Right lobe of liver (tissue), 6 donors: ENCODE measurements at regions not wholly inside any gene's neighbourhood (a gene's known extent, or its start where the extent isn't known, plus 50 kb on each side); places are given as distances from the start of the nearest gene placed in this dataset.

Experiments used
- ATAC-seq, 4 donors: fragments of 200-7000 bp; cut with Tn5 transposase; one replicate each; pipeline ENCODE4 v1.9.1; 2020; ENCODE audit warnings: mild to moderate bottlenecking in 4 of 4, moderate library complexity in 4 of 4
- DNase-seq, 3 donors: peaks; one replicate each; pipeline ENCODE4 v3.0.0-alpha.2; 2020
- H3K27ac ChIP-seq, 3 donors: fragments of 200-600 bp; one replicate each; pipeline ENCODE4 v1.8.0; 2022
- H3K27me3 ChIP-seq, 2 donors: fragments of 200-600 bp; one replicate each; pipeline ENCODE4 v1.8.0; 2022
- H3K36me3 ChIP-seq, 4 donors: fragments of 200-600 bp; sonication (generic) in 1 of 4; one replicate each; pipeline versions ENCODE4 v1.5.1 to v1.8.0; 2017 to 2022; ENCODE audit warnings: control low read depth in 1 of 4
- H3K4me1 ChIP-seq, 4 donors: fragments of 200-600 bp; sonication (generic) in 1 of 4; one replicate each; pipeline versions ENCODE4 v1.5.1 to v1.8.0; 2017 to 2022; ENCODE audit warnings: control low read depth in 1 of 4
- H3K4me3 ChIP-seq, 3 donors: fragments of 200-600 bp; one replicate each; pipeline ENCODE4 v1.8.0; 2022
- H3K9me3 ChIP-seq, 4 donors: fragments of 200-600 bp; sonication (generic) in 1 of 4; one replicate each; pipeline versions ENCODE4 v1.5.1 to v1.8.0; 2017 to 2022; ENCODE audit warnings: control low read depth in 1 of 4
- POLR2A ChIP-seq: fragments of 450-650 bp; IDR thresholded peaks from one replicate; pipeline ENCODE4 v1.6.1; 2017; ENCODE audit warnings: antibody characterized with exemption, mild to moderate bottlenecking
- WGBS: methylation state at CpG from one replicate; pipeline ENCODE4 v1.1.6; 2018; ENCODE audit warnings: low coverage, low lambda C conversion rate; ENCODE audit not compliant: insufficient coverage; ENCODE audit errors: missing lambda C conversion rate; 5-methylcytosine and 5-hydroxymethylcytosine counted together
- intact Hi-C, 2 donors: fragments of 100-400 bp; cut with DNase I; formaldehyde crosslinking; loops; one replicate each; pipeline versions ENCODE4 v1.11.2 to v1.14.1; 2022
- TF ChIP-seq, protein P1 (sequence below), 4 donors: fragments of 200-600 bp in 3 of 4; fragments of 450-650 bp in 1 of 4; IDR thresholded peaks; one replicate each; pipeline versions ENCODE4 v1.5.1 to v1.8.0; 2016 to 2022; ENCODE audit warnings: antibody characterized with exemption in 4 of 4, mild to moderate bottlenecking in 2 of 4
- donor health status: DM: no; HTN: yes; CAD: no.
- donor health status: DM: no; HTN: no; CAD: no.
- donor health status: DM: no; HTN: no; CAD: no.
- donor health status: DM: no; HTN: yes; CAD: no.
- donor health status: DM: no; HTN: yes; CAD: no.

DNA sequence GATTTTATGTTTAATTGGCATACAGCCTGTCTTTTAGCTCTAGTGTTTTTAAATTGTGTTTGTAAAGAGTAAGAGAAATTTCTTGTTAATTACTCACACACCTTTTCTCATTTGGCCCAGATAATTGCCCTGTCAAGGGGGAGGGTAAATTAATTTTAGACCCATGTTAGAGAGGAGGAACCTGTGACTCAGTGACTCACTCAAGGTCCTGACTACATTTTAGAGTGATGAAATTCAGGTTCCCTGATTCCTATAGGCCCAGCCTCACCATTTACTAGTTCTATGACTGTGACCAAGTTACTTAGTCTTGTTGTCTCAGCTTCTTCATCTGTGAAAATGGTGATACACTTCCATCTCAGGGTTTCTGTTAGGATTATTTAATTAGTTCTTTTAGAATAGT, 125.2 kb upstream of the DPH6 start:
- no peaks in the 10 kb centered on the region for H3K27me3 ChIP-seq
- TF ChIP-seq, protein P1, sequence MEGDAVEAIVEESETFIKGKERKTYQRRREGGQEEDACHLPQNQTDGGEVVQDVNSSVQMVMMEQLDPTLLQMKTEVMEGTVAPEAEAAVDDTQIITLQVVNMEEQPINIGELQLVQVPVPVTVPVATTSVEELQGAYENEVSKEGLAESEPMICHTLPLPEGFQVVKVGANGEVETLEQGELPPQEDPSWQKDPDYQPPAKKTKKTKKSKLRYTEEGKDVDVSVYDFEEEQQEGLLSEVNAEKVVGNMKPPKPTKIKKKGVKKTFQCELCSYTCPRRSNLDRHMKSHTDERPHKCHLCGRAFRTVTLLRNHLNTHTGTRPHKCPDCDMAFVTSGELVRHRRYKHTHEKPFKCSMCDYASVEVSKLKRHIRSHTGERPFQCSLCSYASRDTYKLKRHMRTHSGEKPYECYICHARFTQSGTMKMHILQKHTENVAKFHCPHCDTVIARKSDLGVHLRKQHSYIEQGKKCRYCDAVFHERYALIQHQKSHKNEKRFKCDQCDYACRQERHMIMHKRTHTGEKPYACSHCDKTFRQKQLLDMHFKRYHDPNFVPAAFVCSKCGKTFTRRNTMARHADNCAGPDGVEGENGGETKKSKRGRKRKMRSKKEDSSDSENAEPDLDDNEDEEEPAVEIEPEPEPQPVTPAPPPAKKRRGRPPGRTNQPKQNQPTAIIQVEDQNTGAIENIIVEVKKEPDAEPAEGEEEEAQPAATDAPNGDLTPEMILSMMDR (IDR thresholded peaks at IDR 0.05) = no peak
- no peak for TF ChIP-seq POLR2A

DNA sequence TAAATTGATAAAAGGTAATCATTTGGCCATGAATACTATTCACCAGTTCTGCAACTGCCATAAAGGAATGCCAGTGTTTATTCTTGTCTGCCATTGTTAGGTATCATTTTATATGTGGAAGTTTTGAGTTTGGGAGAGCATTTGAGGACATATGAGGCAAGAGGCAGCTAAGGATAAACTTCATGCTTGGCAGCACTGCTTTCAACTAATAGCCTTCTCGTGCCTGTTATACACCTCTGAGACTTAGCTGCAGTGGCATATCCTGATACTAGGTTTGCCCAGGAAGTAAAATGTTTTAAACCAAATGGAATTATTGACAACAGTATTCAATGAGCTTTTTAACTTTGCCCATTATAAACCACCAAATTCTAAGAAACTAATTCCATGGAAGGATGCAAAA, 126.0 kb upstream of the DPH6 start:
- H3K4me3 ChIP-seq = no peak overlapping the region
- no peak for TF ChIP-seq POLR2A
- TF ChIP-seq, protein P1 (IDR thresholded peaks at IDR 0.05) = no peak
- intact Hi-C loops = no loop called here
- 70% methylated on average over 1 of the region's 1 CpG for WGBS
- H3K36me3 ChIP-seq = no peaks in the 10 kb centered on the region
- no peak for DNase-seq
- peaks cover 0 to 5% (median 0%) of the 10 kb centered on the region in 4 donors for H3K4me1 ChIP-seq
- no peaks in the 10 kb centered on the region for H3K9me3 ChIP-seq
- no peak for ATAC-seq
- no peak overlapping the region for H3K27ac ChIP-seq
- no peaks in the 10 kb centered on the region for H3K27me3 ChIP-seq

More for the DNA sequence above, 125.2 kb upstream of the DPH6 start:
- H3K36me3 ChIP-seq = no peaks in the 10 kb centered on the region
- no peak for DNase-seq
- no peaks in the 10 kb centered on the region for H3K9me3 ChIP-seq
- ATAC-seq = no peak
- intact Hi-C loops = no loop called here
- no peak overlapping the region for H3K4me3 ChIP-seq
- peaks cover 0 to 5% (median 0%) of the 10 kb centered on the region in 4 donors for H3K4me1 ChIP-seq
- H3K27ac ChIP-seq = no peak overlapping the region

DNA sequence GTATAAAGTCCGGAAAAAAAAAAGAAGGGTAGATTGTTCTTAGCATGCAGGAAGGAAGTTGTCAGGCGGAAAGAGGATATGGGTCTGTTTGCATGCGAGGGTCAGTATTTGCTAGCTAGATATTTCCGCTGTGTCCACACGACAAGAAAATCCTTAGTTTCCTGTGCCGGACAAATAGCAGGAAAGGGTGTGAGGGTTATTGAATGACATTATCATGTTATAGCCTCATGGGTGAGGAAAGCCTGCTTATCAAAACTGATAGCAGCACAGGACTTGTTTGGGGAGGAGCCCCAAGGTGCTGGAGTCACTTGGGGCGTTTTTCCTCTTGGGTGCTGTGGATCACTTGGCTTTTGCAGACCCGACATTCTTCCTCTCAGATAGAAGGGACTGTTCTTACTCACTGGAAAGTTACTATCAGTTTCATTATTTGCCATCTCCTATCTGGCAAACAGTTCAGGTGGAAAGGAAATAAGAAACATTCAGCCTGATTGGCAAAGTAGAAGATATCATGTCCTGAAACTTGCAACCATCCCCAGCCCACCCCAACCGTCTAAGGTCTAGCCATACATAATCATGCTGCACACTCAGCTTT, 127.2 kb upstream of the DPH6 start:
- TF ChIP-seq, protein P1 (IDR thresholded peaks at IDR 0.05) = no peak
- TF ChIP-seq POLR2A = no peak
- ATAC-seq = peak; percentile 75 to 87 (median 81)
- no peaks in the 10 kb centered on the region for H3K27me3 ChIP-seq
- peak overlapping the region in 2 of 3 donors; percentile 4 to 20 for H3K4me3 ChIP-seq
- 13% methylated on average over 8 of the region's 9 CpGs for WGBS
- H3K36me3 ChIP-seq = no peaks in the 10 kb centered on the region
- DNase-seq = no peak
- intact Hi-C loops = no loop called here
- H3K9me3 ChIP-seq = no peaks in the 10 kb centered on the region
- no peak overlapping the region for H3K27ac ChIP-seq
- H3K4me1 ChIP-seq = peaks cover 0 to 5% (median 0%) of the 10 kb centered on the region in 4 donors

DNA sequence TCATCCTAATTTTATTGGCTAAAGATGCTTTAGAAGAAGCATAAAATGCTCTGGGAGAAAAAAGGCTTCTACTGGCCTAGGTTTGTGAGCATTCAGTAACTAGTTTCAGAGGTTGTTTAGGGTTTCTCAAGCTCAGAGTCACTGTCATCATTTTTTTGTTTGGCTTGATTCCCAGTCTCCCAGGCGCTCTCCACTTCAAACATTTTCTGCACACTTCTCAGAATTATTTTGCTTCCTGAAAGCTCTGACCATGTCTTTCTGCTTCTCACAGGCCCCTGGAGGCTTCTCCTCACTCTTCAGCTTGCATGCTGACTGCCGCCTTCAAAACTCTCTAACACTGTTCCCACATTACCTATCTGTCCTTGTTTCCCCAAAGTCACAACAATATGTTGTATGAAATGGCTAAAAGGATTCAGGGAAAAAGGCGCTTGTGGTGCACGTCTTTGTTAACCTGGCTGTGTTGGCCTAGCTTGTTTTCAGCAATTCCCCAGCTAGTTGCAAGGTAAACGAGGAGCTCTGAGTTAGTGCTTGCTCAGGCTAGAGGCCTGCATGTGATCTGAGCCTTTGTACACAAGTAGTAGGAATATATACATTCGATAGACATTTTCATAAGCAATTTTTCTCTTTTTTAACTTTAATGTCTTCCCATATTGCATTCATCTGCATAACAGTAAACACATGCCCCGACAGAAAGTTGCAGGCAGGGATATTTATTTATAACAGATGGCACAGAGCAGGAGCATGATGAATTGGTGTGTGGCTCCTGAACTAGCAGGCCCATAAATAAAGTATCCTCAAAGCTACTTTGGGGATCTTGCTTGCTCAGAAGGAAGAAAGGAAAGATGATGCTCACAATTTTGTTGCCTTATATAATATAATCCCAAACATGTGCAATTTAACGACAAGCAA, 129.2 kb upstream of the DPH6 start:
- DNase-seq (no peak), ATAC-seq (peak; percentile 39 to 73 (median 58))
- no peak overlapping the region for H3K4me3 ChIP-seq
- H3K27me3 ChIP-seq = no peaks in the 10 kb centered on the region
- no peaks in the 10 kb centered on the region for H3K9me3 ChIP-seq
- H3K27ac ChIP-seq = no peak overlapping the region
- H3K36me3 ChIP-seq = no peaks in the 10 kb centered on the region
- peaks cover 0 to 5% (median 0%) of the 10 kb centered on the region in 4 donors for H3K4me1 ChIP-seq
- 63% methylated on average over 7 of the region's 8 CpGs for WGBS
- TF ChIP-seq POLR2A = no peak
- TF ChIP-seq, protein P1 (IDR thresholded peaks at IDR 0.05) = no peak
- intact Hi-C loops = no loop called here
